ENCODE measurements at regions not wholly inside any gene's neighbourhood (a gene's known extent, or its start where the extent isn't known, plus 50 kb on each side); places are given as distances from the start of the nearest gene placed in this dataset.

- DNase-seq (ENCODE audit: low read depth) = no peak
These were observed 114.0 kb upstream of the SDK2 start for GRCh38 chr17:73758245-73758644.

GRCh38 chr17:73759324-73759723 is 115.1 kb upstream of the SDK2 start:
- DNase-seq (ENCODE audit: low read depth) = no peak
- no peak for TF ChIP-seq CTCF (conservative IDR thresholded peaks at IDR 0.05; ENCODE audit: low read depth, low read length)

More at GRCh38 chr17:73758245-73758644, 114.0 kb upstream of the SDK2 start:
- no peak for TF ChIP-seq CTCF (conservative IDR thresholded peaks at IDR 0.05; ENCODE audit: low read depth, low read length)
- no peak overlapping the region for H3K4me3 ChIP-seq (ENCODE audit: low read depth, low read length)

GRCh38 chr17:73759734-73760438 is 115.6 kb upstream of the SDK2 start:
- no peak for DNase-seq (ENCODE audit: low read depth)
- no peak overlapping the region for H3K4me3 ChIP-seq (ENCODE audit: low read depth, low read length)
- TF ChIP-seq CTCF (conservative IDR thresholded peaks at IDR 0.05; ENCODE audit: low read depth, low read length) = no peak

More at GRCh38 chr17:73759324-73759723, 115.1 kb upstream of the SDK2 start:
- H3K4me3 ChIP-seq (ENCODE audit: low read depth, low read length) = no peak overlapping the region

- TF ChIP-seq CTCF (conservative IDR thresholded peaks at IDR 0.05; ENCODE audit: low read depth, low read length) = no peak
- no peak overlapping the region for H3K4me3 ChIP-seq (ENCODE audit: low read depth, low read length)
- DNase-seq (ENCODE audit: low read depth) = no peak
These were observed 116.2 kb upstream of the SDK2 start for GRCh38 chr17:73760439-73760758.

GRCh38 chr17:73765824-73766563 is 121.7 kb upstream of the SDK2 start:
- no peak for TF ChIP-seq CTCF (conservative IDR thresholded peaks at IDR 0.05; ENCODE audit: low read depth, low read length)
- H3K4me3 ChIP-seq (ENCODE audit: low read depth, low read length) = no peak overlapping the region
- no peak for DNase-seq (ENCODE audit: low read depth)

GRCh38 chr17:73767696-73768095 is 123.5 kb upstream of the SDK2 start:
- no peak for TF ChIP-seq CTCF (conservative IDR thresholded peaks at IDR 0.05; ENCODE audit: low read depth, low read length)
- H3K4me3 ChIP-seq (ENCODE audit: low read depth, low read length) = no peak overlapping the region
- no peak for DNase-seq (ENCODE audit: low read depth)

GRCh38 chr17:73768691-73769090 is 124.4 kb upstream of the SDK2 start:
- TF ChIP-seq CTCF (conservative IDR thresholded peaks at IDR 0.05; ENCODE audit: low read depth, low read length) = no peak
- DNase-seq (ENCODE audit: low read depth) = no peak
- H3K4me3 ChIP-seq (ENCODE audit: low read depth, low read length) = no peak overlapping the region
